GM21390 (cell line): ENCODE measurements at regions not wholly inside any gene's neighbourhood (a gene's known extent, or its start where the extent isn't known, plus 50 kb on each side); places are given as distances from the start of the nearest gene placed in this dataset.

Experiments used
- ATAC-seq: cut with Tn5 transposase; IDR thresholded peaks from one replicate; pipeline ENCODE4 v1.9.1; 2021; ENCODE audit not compliant: unreplicated experiment

DNA sequence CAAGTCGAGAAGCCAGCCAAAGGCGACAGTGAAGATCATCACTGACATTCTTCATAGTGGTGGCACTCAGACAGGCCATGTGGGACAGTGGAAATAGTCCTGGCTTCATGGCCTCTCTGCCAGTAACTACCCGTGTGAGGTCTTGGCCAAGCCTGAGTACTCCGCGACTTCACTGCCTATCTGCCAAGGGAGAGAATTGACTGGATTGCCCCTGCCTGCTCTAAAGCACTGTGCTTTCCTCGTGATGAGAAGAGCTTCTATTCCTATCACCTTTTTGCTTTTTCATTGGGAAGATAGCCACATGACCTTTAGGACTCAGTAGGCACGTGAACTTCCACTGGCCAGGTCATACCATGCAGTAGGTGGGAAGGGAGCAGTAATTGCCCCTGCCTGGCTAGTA, 239.3 kb downstream of the HAUS1 start:
- no peak for ATAC-seq

DNA sequence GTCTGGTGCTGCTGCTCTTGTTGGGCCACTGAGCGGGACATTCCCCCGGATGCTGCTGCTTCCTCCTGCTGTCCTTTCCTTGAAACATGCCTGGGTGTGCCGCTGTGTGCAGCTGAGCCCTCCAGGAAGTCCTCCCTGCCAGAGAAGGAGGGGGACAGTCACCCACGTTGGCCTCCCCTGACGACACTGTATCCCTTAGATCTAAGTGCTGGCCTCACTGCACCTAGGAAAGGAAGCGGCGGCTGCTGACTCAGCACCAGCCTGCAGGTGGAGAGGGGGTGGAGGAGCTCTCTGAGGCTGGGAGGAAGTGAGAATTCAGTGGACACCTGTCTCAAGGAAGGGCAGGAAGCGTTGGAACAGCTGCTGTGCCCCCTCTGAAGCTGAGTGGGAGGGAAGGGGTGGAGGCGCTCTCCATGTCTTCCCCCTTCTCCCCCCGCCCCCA, 239.8 kb downstream of the HAUS1 start:
- ATAC-seq, result peak; percentile 82

DNA sequence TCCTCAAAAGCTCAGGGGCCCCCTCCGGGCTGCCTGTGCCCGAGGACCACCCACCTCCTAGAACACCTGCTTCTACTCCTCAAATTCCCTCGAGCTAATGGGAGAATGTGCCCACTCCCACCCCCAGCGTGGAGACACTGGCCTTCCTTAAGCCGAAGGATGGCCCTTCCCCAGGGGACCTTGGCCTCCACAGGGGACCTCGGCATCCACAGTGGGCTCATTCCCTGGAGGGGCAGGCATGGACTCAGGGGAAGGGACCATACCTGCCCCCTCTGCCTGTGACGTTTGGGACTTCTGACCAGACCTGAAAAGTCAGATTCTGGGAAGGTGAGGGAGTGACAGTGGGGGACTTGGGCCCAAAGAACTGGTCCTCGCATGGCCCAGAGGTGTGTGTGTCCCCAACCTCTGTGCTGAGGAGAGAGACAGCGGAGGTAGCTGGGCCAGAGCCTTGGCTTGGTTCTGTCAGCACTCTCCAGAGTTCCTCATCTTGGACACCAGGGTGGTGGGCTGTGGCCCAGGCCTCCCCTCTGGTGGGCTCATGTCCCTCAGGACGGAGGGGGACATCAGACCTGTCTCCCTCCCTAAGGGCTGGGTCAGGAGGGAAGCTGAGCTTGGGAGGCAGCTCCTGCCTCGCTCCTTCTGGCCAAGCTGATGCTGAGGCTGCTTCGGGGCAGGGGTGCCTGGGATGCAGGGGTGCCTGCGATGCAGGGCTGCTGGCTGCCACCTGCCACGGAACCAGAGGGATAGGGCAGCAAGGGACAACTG, 240.4 kb downstream of the HAUS1 start:
- ATAC-seq, result no peak

DNA sequence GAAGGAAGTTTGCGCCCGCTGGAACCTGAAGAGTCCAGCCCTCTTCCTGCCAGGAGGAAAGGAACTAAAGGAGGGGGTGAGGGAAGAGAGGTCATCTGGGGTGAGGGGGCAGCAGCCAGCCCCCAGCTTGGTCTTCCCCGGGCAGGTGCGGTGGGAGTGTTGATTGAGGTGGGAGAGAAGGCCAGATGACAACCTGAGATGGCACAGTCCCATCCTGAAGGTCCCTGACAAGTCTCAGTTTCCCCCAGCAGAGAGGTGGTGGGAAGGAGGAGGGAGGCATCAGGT, 240.9 kb downstream of the HAUS1 start:
- ATAC-seq, result no peak

DNA sequence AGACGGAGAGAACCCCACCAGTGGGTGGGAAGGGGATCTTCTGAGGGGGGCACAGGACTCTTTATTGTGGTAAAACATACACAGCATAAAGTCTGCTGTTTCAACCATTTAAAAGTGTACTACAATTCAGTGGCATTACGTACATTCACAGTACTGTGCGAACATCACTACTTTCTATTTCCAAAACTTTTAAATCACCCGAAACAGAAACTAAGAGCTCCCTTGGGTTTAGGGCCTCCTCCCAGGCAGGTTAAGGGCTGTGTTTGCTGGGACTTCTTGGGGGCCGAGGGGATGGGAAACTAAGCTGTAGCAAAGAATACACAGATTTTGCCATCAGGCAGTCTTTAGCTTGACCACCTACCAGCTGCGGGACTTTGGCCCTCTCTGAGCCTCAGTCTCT, 242.0 kb downstream of the HAUS1 start:
- ATAC-seq, result peak; percentile 52

DNA sequence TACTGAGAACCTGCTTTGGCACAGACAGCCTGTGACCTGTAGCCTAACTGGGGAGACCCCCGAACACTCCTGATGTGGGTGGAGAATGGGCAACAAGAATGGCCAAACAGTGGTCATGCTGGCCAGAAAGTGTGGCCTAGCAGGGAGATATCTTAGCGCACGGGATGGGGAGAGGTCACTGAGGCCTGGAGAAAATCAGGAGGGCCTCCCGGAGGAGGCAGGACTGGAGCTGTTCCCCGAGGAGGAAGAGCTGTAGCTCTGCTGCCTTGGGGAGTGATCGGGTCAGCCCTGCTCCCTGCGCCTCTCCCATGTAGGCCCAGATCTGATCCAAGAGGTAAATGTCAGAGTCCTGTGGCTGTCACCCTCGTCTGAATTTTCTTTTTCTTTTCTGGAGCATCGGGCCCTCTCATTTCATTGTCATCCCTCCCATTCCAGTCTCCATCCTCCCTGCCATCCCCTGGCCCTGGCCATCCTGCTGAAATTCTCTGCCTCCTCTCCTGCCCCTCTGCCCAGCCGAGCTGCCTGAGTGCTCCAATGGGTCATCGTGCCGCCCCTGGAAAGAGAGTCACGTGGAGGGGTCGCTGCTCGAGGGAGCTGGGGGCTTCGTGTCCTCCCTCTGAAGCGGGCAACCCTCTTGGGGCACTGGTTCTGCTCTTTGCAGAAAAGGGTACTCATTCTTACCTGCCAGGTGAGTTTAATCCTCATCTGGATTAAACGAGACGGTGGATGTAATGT, 242.9 kb downstream of the HAUS1 start:
- ATAC-seq, result no peak

DNA sequence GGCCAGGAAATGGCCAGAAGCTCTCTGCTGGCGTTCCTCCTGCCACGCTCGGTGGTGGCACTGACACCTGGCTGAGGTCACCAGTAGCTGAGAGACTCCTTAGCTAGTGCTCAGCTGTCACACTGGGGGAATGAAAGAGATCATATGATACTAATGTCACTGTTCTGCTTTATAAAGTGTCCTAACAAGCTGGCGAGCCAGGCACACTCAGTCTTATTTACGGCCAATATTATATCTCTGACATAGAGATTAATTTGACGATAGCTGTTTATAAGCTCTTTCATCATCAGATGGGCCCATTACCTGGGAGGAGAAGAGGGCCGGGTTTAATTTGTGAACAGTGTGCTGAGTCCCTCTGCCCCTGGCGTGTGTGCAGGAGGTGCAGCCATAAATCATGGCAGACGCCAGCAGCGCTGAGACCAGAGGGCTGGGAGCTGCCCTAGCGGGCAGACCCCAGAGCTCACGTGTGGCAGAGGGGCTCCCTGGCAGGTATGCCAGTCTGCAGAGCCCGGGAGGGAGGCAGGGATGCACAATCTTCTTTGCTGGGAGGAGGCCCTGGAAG, 246.5 kb downstream of the HAUS1 start:
- no peak for ATAC-seq

DNA sequence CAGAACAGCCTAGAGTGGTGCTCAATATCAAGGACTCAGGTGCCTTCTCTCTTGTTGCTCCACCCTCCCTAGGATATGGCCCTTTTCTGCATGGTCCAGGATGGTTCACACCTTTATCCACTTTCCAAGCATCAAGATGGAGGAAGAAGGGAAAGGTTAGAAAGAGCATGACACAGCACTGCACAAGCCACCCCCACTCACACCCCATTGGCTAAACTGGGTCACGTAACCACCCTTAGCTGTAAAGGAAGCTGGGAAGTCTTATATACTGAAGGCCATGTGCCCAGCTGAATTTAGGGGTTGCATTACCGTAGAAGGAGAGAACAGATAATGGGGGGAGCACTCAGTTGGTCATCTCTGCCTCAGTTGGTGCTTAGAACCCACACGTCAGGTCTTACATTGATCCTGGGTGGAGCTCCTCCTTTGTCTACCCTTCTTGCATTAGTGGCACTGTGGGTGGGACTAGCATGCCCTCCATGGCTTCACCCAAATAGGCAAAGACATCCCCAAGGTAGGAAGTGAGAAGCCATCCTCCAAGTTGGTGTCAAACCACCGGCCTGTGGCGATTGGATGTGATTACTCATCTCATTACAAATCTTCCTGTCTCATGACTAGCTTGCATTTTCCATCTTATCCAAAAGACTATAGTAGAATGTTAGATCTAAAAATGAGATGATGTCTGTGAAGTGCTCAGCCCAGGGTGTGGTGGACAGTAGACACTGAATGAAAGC, 248.5 kb downstream of the HAUS1 start:
- no peak for ATAC-seq

DNA sequence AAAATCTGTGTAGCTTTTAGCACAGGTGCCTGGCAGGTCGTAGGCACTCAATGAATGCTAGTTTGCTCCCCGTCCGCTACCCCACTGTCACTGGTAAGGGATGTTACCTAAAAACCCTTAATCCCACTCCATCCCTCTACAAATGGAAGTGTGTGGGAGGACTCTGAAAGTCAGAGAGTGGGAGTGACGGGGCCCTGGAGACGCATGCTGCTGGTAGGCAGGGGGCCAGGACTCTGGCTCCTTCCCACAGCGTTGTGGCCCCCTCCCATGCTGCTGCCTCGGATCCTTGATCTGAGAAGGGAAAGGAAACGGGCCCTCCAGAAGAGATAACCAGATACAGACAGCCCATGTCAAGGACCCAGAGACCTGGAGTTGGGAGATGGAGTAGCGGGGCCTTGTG, 249.3 kb downstream of the HAUS1 start:
- no peak for ATAC-seq

DNA sequence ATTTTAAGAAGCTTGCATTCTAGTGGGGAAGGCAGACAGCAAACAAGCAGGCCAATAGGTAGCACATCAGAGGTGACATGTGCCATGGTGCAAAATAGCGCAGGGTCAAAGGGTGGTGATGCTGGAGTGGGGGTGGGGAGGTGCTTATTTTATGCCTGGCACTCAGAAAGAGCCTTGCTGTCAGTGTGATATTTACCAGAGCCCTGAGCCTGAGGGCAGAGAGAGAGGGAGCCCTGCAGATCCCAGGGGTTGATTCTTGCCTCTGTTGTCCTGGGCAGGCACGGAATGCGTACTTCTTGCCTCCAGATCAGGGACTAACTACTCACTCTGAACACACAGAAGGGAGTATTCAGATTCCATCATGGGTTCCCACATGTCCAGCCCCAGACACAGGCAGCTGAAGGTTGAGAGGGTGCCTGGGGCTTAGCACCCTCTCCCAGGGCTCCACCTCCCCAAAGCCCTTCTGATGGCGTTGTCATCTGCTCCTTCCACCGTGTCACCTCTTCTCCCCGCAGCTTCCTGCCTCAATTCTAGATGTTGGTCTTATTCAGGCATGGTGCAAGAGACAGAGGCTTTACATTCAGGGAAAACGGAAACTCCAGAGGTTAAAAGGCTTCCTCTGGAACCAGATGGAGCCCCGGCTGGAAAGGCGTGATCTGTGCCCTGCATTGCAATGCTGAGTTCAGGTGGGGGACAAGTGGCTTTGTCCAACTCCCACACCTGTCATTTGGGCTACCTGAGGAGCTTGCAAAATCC, 252.3 kb downstream of the HAUS1 start:
- ATAC-seq, result no peak

DNA sequence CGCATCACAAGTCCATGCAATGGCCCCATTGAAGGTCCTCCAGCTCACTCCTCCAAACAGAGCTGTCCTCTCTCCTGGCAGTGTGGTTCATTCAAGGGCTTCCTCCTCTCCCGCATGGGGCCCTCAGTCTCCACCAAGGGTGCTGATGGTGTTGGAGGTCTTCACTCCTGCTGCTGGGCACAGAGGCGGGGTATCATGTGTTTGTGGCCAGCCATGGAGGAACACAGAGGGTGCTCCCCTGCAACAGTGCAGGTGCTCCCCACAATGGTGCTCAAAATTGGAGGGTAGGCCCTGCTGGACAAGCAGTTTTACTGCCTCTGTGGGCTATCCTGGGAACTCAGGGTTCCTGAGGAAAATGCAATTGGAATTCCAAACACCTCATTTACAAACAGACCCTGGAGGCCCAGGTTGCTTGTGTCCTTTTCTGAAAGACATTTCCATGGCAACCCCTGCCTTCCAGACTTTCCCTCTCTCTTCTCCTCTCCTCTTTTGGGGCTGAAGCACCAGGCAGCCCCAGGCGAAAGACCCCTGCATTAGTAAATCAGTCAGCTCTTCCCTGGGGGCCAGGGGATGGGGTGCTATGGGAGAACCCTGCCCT, 256.0 kb downstream of the HAUS1 start:
- ATAC-seq, result no peak

DNA sequence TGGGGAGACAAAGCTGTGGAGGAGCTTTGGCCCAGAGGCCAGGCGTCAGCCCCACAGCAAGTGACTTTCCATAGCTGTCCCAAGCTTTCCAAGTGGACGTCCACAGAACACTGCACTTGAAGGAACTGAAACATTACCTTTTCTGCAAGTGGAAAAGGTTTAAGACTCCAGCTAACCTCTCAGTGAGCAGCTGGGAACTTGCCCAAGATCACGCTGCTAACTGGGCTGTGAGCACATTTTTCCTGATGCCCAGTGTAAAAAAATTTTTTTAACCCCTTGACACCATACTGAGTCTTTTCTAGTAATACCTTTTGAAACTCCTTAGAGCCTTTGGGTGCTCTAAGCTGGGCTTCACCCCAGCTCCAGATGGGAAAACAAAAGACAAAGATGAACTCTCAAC, 256.7 kb downstream of the HAUS1 start:
- ATAC-seq, result no peak

DNA sequence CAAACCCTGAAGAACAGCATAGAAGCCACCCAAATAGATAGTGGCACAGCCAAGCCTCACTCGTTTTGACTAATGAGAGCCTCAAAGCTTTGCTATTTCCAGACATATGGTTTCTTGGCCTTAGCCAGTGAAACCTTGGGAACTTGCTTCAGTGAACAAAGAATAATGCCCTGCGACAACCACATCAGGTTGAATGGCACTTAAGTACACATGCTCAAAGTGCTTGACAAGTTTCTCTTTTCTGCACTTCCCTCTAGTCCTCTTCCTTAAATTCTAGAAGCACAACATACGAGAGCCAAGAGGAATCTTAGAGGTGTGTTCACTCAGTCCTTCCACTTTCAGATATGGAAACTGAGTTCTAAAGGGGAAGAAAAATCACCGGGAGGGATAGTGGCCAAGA, 258.3 kb downstream of the HAUS1 start:
- no peak for ATAC-seq

DNA sequence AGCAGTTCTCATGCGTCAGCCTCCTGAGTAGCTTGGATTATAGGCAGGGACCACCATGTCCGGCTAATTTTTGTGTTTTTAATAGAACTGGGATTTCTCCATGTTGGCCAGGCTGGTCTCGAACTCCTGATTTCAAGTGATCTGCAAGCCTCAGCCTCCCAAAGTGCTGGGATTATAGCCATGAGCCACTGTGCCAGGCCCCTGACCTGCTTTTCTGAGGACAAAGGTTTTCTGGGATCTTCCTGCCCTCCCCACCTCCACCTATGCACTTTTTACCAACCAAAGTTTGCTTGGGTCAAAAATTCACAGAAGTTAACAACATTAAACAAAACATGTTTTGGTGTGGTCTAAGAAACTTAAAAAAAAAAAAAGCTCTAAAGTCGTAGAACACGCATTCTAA, 259.9 kb downstream of the HAUS1 start:
- ATAC-seq, result no peak

DNA sequence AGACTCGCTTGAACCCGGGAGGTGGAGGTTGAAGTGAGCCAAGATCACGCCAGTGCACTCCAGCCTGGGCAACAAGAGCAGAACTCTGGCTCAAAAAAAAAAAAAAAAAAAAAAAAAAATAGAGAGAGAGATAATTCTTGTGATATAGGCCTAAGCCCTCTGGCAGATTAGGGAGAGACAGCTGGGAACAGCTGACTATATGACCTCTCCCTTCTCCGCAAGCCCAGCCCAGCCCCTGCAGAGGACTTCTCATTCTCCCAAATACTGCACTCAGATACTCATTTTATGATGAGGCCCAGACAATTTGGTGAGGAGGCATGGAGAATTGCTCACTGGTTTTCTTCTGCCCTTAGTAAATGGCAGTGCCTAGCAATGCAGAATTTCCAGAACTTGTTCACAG, 262.0 kb downstream of the HAUS1 start:
- ATAC-seq, result no peak

DNA sequence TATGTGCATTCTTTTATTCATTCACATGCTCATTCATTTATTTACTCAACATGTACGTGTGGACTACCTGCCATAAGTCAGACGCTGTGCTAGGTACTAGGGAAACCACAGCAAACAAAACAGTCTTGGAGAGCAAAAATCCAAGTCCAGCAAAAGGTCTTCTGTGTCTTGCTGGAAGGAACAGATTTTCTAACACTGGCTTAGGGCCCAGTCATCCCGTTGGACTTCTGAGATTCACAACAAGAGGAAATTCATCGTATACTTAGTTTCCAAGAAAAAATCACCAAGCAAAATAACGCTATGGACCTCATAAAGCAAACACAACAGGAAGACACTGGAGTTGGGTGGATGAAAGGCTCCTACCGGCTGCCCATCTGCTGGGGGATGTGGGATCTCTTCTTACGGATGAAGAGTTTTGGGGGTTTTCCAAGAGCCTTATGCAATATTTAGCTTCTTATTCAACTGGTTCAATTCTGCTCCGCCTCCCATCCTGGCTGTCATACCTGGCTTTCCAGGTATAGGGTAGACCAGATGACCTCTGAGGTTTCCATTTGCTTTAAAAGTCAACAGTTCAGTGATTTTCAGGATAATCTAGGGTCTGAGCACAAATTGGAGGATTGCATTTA, 262.7 kb downstream of the HAUS1 start:
- no peak for ATAC-seq

DNA sequence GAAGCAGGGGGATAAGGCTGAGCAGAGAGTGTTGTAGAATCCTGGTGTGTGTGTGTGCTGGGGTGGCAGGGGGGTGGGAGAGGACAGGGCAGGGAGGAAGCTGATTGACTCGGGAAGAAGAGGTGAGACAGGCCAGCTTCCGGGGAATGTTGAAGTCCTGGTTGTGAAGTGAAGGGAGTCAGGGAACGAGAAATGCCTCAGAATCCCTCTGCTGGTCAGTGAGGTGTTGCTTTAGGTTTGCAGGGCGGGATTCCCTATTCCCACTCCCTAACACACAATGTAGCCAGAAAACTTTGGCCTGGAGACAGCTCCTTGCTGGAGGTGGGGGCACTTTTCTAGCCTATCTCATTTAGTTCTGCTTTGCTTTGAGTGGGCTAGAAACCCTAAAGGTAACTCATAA, 265.1 kb downstream of the HAUS1 start:
- no peak for ATAC-seq

DNA sequence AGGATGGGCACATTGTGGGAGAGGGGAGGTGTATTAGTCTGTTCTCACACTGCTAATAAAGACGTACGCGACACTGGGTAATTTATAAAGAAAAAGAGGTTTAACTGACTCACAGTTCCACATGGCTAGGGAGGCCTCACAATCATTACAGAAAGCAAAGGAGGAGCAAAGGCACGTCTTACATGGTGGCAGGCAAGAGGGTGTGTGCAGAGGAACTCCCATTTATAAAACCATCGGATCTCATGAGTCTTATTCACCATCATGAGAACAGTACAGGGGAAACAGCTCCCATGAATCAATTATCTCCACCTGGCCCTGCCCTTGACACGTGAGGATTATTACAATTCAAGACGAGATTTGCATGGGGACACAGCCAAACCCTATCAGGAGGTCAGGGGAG, 266.7 kb downstream of the HAUS1 start:
- no peak for ATAC-seq

DNA sequence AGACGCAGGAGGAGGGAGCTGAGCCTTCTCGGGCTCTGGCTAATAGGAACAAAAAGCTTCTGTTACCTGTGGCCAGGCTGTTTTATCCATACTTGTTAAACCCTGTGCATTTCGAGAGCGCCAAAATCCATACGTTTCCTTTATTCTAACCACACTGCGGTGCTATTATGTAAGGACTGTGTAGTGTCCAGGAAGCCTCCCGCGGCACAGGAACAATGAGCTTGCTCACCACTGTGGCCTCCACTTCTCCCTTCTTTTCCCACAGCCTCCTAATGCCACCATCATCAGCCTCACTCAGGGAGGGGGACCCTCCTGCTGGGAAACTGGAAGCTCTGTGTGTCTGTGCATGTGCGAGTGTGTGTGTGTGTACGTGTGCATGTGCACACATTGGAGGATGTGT, 268.5 kb downstream of the HAUS1 start:
- no peak for ATAC-seq

DNA sequence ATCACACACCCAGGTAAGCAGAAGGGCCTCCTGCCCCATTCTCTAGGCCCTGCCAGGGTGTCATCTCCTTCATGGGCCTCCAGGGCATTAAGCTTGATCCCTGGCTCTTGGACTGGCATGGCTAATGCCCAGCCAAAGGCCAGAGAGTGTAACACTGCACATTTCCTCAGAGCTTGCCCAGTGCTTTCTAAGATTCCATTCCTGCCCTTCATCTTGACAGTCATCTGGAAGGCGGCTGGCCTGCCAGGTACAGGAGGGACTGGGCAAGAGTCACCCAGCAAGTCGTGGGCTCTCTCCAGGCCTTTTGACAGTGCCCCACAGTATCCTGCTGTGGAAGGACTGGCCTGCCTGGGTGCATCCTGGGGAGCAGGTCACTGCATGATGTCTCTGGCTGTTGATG, 268.9 kb downstream of the HAUS1 start:
- ATAC-seq, result no peak
